Thoracic aorta (tissue), 2 donors: ENCODE measurements at regions not wholly inside any gene's neighbourhood (a gene's known extent, or its start where the extent isn't known, plus 50 kb on each side); places are given as distances from the start of the nearest gene placed in this dataset.
"Not testable (repeated sequence)": the region's sequence is repeated elsewhere in the genome, so short reads cannot be mapped to it uniquely, and the experiment has no call there.

Experiments used
- ATAC-seq: fragments of 150-250 bp; one replicate; pipeline ENCODE4 v1.8.0; 2017; ENCODE audit warnings: low read depth; ENCODE audit not compliant: insufficient number of reproducible peaks, low FRiP score
- DNase-seq: peaks from one replicate; pipeline ENCODE4 v3.0.0-alpha.2; 2020; ENCODE audit warnings: low spot score
- H3K27ac ChIP-seq, 2 donors: fragments of 200-600 bp; sonication (generic); 1 replicate in 1 of 2; 2 replicates in 1 of 2; pipeline ENCODE4 v1.5.1; 2016; ENCODE audit warnings: mild to moderate bottlenecking in 2 of 2, moderate library complexity in 2 of 2
- H3K27me3 ChIP-seq: fragments of 200-600 bp; sonication (generic); replicated peaks from 2 replicates; pipeline ENCODE4 v1.6.0; 2016; ENCODE audit warnings: mild to moderate bottlenecking; ENCODE audit not compliant: insufficient read depth
- H3K36me3 ChIP-seq: fragments of 200-600 bp; sonication (generic); one replicate; pipeline ENCODE4 v1.5.1; 2016
- H3K4me1 ChIP-seq, 2 donors: fragments of 200-600 bp; sonication (generic); 1 replicate in 1 of 2; 2 replicates in 1 of 2; pipeline versions ENCODE4 v1.5.1 to v1.6.0; 2016; ENCODE audit warnings: low read depth in 2 of 2, mild to moderate bottlenecking in 1 of 2; ENCODE audit not compliant: control insufficient read depth in 1 of 2
- H3K4me3 ChIP-seq: fragments of 200-600 bp; sonication (generic); 2 replicates; pipeline ENCODE4 v1.5.1; 2016; ENCODE audit warnings: mild to moderate bottlenecking
- H3K9me3 ChIP-seq: fragments of 200-600 bp; sonication (generic); 2 replicates; pipeline ENCODE4 v1.5.1; 2016
- TF ChIP-seq, protein P1 (sequence below): fragments of 200-600 bp; sonication (generic); IDR thresholded peaks from one replicate; pipeline ENCODE4 v1.5.1; 2019; ENCODE audit warnings: antibody characterized with exemption

DNA sequence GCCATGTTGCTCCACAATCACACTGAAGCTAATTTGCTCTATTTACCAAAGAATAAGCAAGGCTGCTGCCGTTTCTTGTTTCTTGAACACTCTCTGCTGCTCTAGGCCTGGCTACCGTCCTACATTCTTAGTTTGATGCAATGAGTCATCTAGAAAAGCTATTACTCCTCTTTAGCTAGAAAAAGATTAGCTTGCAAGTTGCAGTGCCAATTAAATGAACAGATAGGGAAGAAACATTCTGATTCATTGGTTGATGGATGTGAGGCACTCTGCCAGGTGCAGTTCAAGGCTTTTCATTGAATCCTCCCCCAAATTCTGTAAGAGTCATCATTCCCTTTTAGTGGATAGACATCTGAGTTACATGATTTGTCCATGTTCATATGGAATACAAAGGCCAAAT is 807.7 kb upstream of the AMELY start:
- Histone ChIP-seq H3K4me1 (peaks cover 0 to 18% of the 10 kb centered on the region in 2 donors), H3K36me3 (no peaks in the 10 kb centered on the region), H3K9me3 (no peaks in the 10 kb centered on the region), H3K27me3 (no peaks in the 10 kb centered on the region), H3K27ac (no peak overlapping the region), H3K4me3 (no peak overlapping the region)
- TF ChIP-seq, protein P1, sequence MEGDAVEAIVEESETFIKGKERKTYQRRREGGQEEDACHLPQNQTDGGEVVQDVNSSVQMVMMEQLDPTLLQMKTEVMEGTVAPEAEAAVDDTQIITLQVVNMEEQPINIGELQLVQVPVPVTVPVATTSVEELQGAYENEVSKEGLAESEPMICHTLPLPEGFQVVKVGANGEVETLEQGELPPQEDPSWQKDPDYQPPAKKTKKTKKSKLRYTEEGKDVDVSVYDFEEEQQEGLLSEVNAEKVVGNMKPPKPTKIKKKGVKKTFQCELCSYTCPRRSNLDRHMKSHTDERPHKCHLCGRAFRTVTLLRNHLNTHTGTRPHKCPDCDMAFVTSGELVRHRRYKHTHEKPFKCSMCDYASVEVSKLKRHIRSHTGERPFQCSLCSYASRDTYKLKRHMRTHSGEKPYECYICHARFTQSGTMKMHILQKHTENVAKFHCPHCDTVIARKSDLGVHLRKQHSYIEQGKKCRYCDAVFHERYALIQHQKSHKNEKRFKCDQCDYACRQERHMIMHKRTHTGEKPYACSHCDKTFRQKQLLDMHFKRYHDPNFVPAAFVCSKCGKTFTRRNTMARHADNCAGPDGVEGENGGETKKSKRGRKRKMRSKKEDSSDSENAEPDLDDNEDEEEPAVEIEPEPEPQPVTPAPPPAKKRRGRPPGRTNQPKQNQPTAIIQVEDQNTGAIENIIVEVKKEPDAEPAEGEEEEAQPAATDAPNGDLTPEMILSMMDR = no peak
- ATAC-seq (no peak), DNase-seq (no peak)

DNA sequence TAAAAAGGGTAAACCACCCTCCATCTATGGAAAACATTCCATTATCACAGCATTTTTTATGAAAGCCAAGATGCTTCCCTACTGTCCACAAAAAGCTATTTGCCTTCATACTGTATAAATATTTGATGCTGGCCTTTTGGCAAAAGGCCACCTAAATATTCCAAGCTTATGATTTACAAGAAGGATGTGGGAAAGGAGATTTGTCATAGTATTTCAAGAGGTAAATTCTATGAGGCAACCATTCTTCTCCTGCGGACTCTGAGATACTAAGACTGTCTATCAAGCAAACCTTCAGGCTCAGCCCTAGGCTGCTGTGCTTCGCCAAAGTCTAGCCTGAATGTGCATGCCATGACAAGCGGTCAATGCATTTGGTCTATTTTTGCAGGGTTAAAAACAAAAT is 807.1 kb upstream of the AMELY start:
- Histone ChIP-seq H3K4me3 (no peak overlapping the region), H3K9me3 (no peaks in the 10 kb centered on the region), H3K4me1 (peaks cover 0 to 15% of the 10 kb centered on the region in 2 donors), H3K36me3 (no peaks in the 10 kb centered on the region), H3K27me3 (no peaks in the 10 kb centered on the region), H3K27ac (no peak overlapping the region)
- DNase-seq (no peak), ATAC-seq (no peak)
- TF ChIP-seq, protein P1 = no peak

DNA sequence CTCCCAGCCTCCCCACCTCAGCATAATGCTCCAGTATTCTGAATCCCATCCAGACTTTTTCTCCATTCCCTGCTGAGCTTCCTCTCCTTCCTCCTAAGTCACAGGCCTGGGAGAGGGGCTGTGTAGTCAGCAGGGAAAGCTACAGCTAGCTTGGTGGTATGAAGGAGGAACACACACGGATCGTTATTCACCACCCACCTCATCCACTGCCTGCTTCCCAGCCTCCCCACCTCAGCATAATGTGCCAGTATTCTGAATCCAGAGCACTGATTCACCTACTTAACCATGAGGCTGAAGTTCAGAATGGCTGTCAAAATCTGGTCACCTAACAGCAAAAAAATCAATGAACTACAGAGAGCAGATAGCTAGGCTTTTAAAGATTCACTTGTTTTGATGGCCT is 806.6 kb upstream of the AMELY start:
- TF ChIP-seq, protein P1 = no peak
- Histone ChIP-seq H3K36me3 (no peaks in the 10 kb centered on the region), H3K4me3 (no peak overlapping the region), H3K9me3 (no peaks in the 10 kb centered on the region), H3K27me3 (no peaks in the 10 kb centered on the region), H3K4me1 (peaks cover 0 to 10% of the 10 kb centered on the region in 2 donors), H3K27ac (no peak overlapping the region)
- DNase-seq (no peak), ATAC-seq (no peak)

DNA sequence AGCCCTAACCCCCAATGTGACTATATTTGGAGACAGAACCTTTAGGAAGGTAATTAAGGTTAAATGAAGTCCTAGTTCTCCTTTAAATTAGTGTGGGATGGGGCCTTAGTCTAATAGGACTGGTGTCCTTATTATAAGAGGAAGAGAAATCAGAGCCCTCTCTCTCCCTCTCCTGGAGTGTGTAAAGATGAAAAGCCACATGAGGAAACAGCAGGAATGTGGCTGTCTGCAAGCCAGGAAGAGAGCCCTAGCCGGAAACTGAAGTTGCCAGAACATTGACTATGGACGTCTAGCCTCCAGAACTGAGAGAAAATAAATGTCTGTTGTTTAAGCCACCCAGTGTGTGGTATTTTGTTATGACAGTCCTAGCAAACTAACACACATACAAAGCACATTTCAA is 802.9 kb upstream of the AMELY start:
- no peak overlapping the region for H3K27ac ChIP-seq
- DNase-seq (no peak), ATAC-seq (no peak)
- TF ChIP-seq, protein P1 = no peak
- H3K36me3 ChIP-seq = no peaks in the 10 kb centered on the region
- H3K9me3 ChIP-seq = no peaks in the 10 kb centered on the region
- H3K27me3 ChIP-seq = no peaks in the 10 kb centered on the region
- peaks cover 0 to 10% of the 10 kb centered on the region in 2 donors for H3K4me1 ChIP-seq
- H3K4me3 ChIP-seq = no peak overlapping the region

DNA sequence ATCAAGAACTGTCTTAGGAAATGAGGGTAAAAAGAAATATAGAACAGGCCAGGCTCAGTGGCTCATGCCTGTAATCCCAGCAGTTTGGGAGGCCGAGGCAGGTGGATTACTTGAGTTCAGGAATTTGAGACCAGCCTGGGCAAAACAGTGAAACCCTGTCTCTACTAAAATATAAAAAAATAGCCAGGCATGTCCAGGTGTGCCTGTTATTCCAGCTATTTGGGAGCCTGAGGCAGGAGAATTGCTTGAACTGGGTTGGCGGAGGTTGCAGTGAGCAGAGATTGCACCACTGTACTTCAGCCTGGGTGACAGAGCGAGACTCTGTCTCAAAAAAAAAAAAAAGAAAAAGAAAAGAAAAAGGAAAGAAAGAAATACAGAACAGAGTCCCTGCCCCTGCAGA is 802.2 kb upstream of the AMELY start:
- not testable (repeated sequence) for H3K36me3 ChIP-seq, H3K27me3 ChIP-seq, H3K4me3 ChIP-seq, H3K4me1 ChIP-seq, ATAC-seq, DNase-seq, H3K27ac ChIP-seq, H3K9me3 ChIP-seq

DNA sequence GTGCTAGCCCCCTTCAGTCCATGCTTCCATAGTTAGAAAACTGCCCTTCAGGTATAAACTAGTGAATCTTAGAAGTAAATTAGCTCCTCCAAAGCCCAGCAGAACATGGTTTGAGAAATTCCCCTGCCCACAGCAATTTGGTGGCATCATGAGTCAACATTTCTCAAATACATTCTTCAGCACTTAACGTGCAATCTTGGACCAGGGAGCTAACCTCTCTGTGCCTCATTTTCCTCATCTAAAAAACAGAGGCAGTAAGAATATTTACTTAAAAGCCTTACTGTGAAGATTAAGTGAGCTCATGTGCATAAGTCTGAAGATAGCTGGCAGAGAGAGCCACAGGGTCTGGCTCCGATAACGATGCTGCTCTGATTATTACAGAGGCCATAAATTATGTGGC is 800.7 kb upstream of the AMELY start:
- Histone ChIP-seq H3K27me3 (no peaks in the 10 kb centered on the region), H3K27ac (no peak overlapping the region), H3K4me3 (no peak overlapping the region), H3K36me3 (no peaks in the 10 kb centered on the region), H3K4me1 (no peaks in the 10 kb centered on the region), H3K9me3 (no peaks in the 10 kb centered on the region)
- no peak for ATAC-seq
- TF ChIP-seq, protein P1 = no peak
- DNase-seq = no peak
